ENCODE measurements at regions not wholly inside any gene's neighbourhood (a gene's known extent, or its start where the extent isn't known, plus 50 kb on each side); places are given as distances from the start of the nearest gene placed in this dataset.

GRCh38 chr5:106489004-106489403 lies 1181.7 kb downstream of the EFNA5 start:
- Histone ChIP-seq H3K27ac (replicated peaks) (no peak overlapping the region), H3K27me3 (ENCODE audit: low read depth) (no peaks in the 10 kb centered on the region), H3K36me3 (no peaks in the 10 kb centered on the region), H3K4me1 (no peaks in the 10 kb centered on the region), H3K9me3 (replicated peaks) (no peaks in the 10 kb centered on the region), H3K4me3 (no peak overlapping the region)
- no peak for TF ChIP-seq CTCF (IDR thresholded peaks at IDR 0.05; ENCODE audit: borderline replicate concordance)
- DNase-seq, result no peak
- intact Hi-C loops (cut with micrococcal nuclease), result no loop called here

GRCh38 chr5:106488407-106488806 lies 1182.3 kb downstream of the EFNA5 start:
- intact Hi-C loops (cut with micrococcal nuclease), result no loop called here
- H3K4me1 ChIP-seq, result no peaks in the 10 kb centered on the region
- no peak for DNase-seq
- TF ChIP-seq CTCF (IDR thresholded peaks at IDR 0.05; ENCODE audit: borderline replicate concordance), result no peak
- no peak overlapping the region for H3K27ac ChIP-seq (replicated peaks)
- no peaks in the 10 kb centered on the region for H3K36me3 ChIP-seq
- H3K9me3 ChIP-seq (replicated peaks), result peaks cover under 1% of the 10 kb centered on the region
- H3K4me3 ChIP-seq, result no peak overlapping the region
- H3K27me3 ChIP-seq (ENCODE audit: low read depth), result no peaks in the 10 kb centered on the region

DNA sequence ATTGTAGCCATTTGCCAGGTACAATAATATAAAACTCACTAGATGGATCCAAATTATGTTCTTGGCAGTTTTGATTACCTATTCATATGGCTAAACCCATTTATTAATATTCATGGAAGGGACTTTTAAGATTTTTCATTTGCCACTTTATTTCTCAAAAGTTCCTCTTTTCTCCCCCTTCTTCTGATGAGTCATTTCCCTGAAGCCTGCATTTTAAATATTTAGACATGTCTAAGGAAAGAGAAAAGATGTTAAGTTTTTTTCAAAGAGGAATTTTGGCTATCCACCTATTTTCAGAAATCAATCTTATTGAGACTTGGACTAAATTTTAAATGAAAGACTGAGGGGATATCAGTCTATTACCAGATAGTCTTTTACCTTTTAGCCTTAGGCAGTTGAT lies 1189.4 kb downstream of the EFNA5 start:
- no peak for TF ChIP-seq CTCF (IDR thresholded peaks at IDR 0.05; ENCODE audit: borderline replicate concordance)
- Histone ChIP-seq H3K4me3 (no peak overlapping the region), H3K4me1 (no peaks in the 10 kb centered on the region), H3K27ac (replicated peaks) (no peak overlapping the region), H3K27me3 (ENCODE audit: low read depth) (no peaks in the 10 kb centered on the region), H3K36me3 (no peaks in the 10 kb centered on the region), H3K9me3 (replicated peaks) (peaks cover 6% of the 10 kb centered on the region)
- no peak for DNase-seq
- intact Hi-C loops (cut with micrococcal nuclease), result no loop called here

DNA sequence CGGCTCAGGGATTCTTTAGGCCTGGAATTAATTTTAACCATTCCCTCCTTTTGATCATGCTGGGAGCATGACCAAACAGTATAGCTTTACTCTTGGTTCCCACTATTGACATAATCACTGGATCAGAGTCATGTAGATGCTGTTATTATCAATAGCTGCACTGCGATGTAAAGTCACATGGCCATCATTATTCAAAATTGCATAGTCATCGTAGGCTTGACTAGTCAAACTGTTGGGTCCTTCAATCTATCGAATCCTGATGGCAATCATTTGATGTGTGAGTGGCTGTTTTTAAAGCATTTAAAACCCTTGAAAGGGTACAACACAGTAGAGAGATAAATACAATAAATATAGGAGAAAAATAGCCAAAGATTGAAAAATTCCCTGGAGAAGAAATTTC lies 1194.1 kb downstream of the EFNA5 start:
- H3K4me1 ChIP-seq, result no peaks in the 10 kb centered on the region
- no peak overlapping the region for H3K27ac ChIP-seq (replicated peaks)
- intact Hi-C loops (cut with micrococcal nuclease), result no loop called here
- DNase-seq, result no peak
- H3K36me3 ChIP-seq, result no peaks in the 10 kb centered on the region
- no peak for TF ChIP-seq CTCF (IDR thresholded peaks at IDR 0.05; ENCODE audit: borderline replicate concordance)
- no peaks in the 10 kb centered on the region for H3K9me3 ChIP-seq (replicated peaks)
- H3K4me3 ChIP-seq, result no peak overlapping the region
- no peaks in the 10 kb centered on the region for H3K27me3 ChIP-seq (ENCODE audit: low read depth)

- Histone ChIP-seq H3K4me3 (no peak overlapping the region), H3K4me1 (no peaks in the 10 kb centered on the region), H3K36me3 (no peaks in the 10 kb centered on the region), H3K27me3 (ENCODE audit: low read depth) (no peaks in the 10 kb centered on the region), H3K9me3 (replicated peaks) (no peaks in the 10 kb centered on the region), H3K27ac (replicated peaks) (no peak overlapping the region)
- intact Hi-C loops (cut with micrococcal nuclease), result no loop called here
- no peak for TF ChIP-seq CTCF (IDR thresholded peaks at IDR 0.05; ENCODE audit: borderline replicate concordance)
- no peak for DNase-seq
Observed at GRCh38 chr5:106474066-106474465, 1196.7 kb downstream of the EFNA5 start.

GRCh38 chr5:106459541-106459940 lies 1211.2 kb downstream of the EFNA5 start:
- no peaks in the 10 kb centered on the region for H3K4me1 ChIP-seq
- no peak for TF ChIP-seq CTCF (IDR thresholded peaks at IDR 0.05; ENCODE audit: borderline replicate concordance)
- no peaks in the 10 kb centered on the region for H3K36me3 ChIP-seq
- H3K9me3 ChIP-seq (replicated peaks), result no peaks in the 10 kb centered on the region
- no peak for DNase-seq
- H3K27me3 ChIP-seq (ENCODE audit: low read depth), result no peaks in the 10 kb centered on the region
- H3K27ac ChIP-seq (replicated peaks), result no peak overlapping the region
- no peak overlapping the region for H3K4me3 ChIP-seq
- intact Hi-C loops (cut with micrococcal nuclease), result no loop called here

All from left ventricle myocardium inferior (tissue), 1 donor.